Uterus (tissue), 3 donors: ENCODE measurements at regions not wholly inside any gene's neighbourhood (a gene's known extent, or its start where the extent isn't known, plus 50 kb on each side); places are given as distances from the start of the nearest gene placed in this dataset.
A peak's percentile ranks its signal among the peaks of the same experiment; 100 is the strongest.
"Not testable (repeated sequence)": the region's sequence is repeated elsewhere in the genome, so short reads cannot be mapped to it uniquely, and the experiment has no call there.

Experiments
- DNase-seq, 2 donors: peaks; one replicate each; pipeline ENCODE4 v3.0.0-alpha.2; 2019 to 2020
- H3K27ac ChIP-seq, 2 donors: fragments of 200-600 bp; sonication (generic); 1 replicate in 1 of 2; 2 replicates in 1 of 2; pipeline ENCODE4 v1.5.1; 2016 to 2018
- H3K27me3 ChIP-seq, 2 donors: fragments of 200-600 bp; sonication (generic); one replicate each; pipeline ENCODE4 v1.5.1; 2018 to 2019; ENCODE audit warnings: control low read depth in 1 of 2
- H3K36me3 ChIP-seq, 2 donors: fragments of 200-600 bp; sonication (generic); one replicate each; pipeline ENCODE4 v1.5.1; 2019; ENCODE audit warnings: control low read depth in 1 of 2
- H3K4me1 ChIP-seq, 2 donors: fragments of 200-600 bp; sonication (generic); one replicate each; pipeline ENCODE4 v1.5.1; 2018 to 2019; ENCODE audit warnings: control low read depth in 1 of 2
- H3K4me3 ChIP-seq, 2 donors: fragments of 200-600 bp; sonication (generic); 1 replicate in 1 of 2; 2 replicates in 1 of 2; pipeline ENCODE4 v1.5.1; 2018 to 2019; ENCODE audit warnings: mild to moderate bottlenecking in 1 of 2
- H3K9me3 ChIP-seq, 2 donors: fragments of 200-600 bp; sonication (generic); one replicate each; pipeline ENCODE4 v1.5.1; 2019; ENCODE audit warnings: control low read depth in 1 of 2
- POLR2A ChIP-seq, 2 donors: fragments of 450-650 bp; IDR thresholded peaks; one replicate each; pipeline ENCODE4 v1.6.1; 2016; ENCODE audit warnings: antibody characterized with exemption in 2 of 2, mild to moderate bottlenecking in 1 of 2, moderate library complexity in 1 of 2
- intact Hi-C: fragments of 100-400 bp; cut with DNase I; formaldehyde crosslinking; loops from one replicate; pipeline ENCODE4 v1.15.1; 2023; ENCODE audit warnings: low total_unique reads
- TF ChIP-seq, protein P1 (sequence below), 4 experiments: fragments of 200-600 bp in 2 of 4; fragments of 450-650 bp in 2 of 4; sonication (generic) in 2 of 4; IDR thresholded peaks; one replicate each; pipeline ENCODE4 v1.5.1; 2016 to 2019; ENCODE audit warnings: antibody characterized with exemption in 4 of 4, mild to moderate bottlenecking in 2 of 4, moderate library complexity in 1 of 4
- donor health status: DM: yes; HTN: yes; CAD: no.

DNA sequence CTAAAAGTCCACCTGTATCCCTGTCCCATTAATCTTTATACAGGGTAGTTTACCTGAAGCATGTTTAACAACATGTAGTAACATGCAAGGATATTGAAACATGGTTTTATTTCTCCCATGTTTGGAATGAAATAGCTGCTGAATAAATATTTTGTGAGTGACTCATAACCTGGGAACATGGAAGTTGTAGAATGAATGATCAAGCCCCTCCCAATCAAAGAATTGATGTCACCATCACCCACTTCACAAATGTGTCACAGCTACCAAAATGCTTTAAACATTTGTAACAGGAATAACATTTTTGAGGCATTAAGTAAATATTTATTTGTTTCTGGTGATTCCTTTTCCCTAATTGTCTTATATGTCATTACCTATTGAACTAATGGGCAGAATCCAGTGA lies 58.9 kb upstream of the TNFAIP3 start:
- H3K9me3 ChIP-seq: no peaks in the 10 kb centered on the region
- intact Hi-C loops: loop anchor here (10.0 kb wide), 1 partner anchor 57 kb away; the partner anchor contains the start of gene TNFAIP3
- H3K36me3 ChIP-seq: no peaks in the 10 kb centered on the region
- no peak overlapping the region for H3K4me3 ChIP-seq
- TF ChIP-seq, protein P1, sequence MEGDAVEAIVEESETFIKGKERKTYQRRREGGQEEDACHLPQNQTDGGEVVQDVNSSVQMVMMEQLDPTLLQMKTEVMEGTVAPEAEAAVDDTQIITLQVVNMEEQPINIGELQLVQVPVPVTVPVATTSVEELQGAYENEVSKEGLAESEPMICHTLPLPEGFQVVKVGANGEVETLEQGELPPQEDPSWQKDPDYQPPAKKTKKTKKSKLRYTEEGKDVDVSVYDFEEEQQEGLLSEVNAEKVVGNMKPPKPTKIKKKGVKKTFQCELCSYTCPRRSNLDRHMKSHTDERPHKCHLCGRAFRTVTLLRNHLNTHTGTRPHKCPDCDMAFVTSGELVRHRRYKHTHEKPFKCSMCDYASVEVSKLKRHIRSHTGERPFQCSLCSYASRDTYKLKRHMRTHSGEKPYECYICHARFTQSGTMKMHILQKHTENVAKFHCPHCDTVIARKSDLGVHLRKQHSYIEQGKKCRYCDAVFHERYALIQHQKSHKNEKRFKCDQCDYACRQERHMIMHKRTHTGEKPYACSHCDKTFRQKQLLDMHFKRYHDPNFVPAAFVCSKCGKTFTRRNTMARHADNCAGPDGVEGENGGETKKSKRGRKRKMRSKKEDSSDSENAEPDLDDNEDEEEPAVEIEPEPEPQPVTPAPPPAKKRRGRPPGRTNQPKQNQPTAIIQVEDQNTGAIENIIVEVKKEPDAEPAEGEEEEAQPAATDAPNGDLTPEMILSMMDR (IDR thresholded peaks at IDR 0.05): no peak
- TF ChIP-seq POLR2A (IDR thresholded peaks at IDR 0.05): no peak
- H3K27ac ChIP-seq: peak overlapping the region in 1 of 2 donors; percentile 24
- H3K27me3 ChIP-seq: no peaks in the 10 kb centered on the region
- peaks cover 0 to 17% of the 10 kb centered on the region in 2 donors for H3K4me1 ChIP-seq
- no peak for DNase-seq

GRCh38 chr6:137808836-137809315 lies 58.2 kb upstream of the TNFAIP3 start:
- intact Hi-C loops: loop anchor here (10.0 kb wide), 1 partner anchor 56 kb away; the partner anchor contains the start of gene TNFAIP3
- Histone ChIP-seq H3K36me3 (no peaks in the 10 kb centered on the region), H3K4me3 (no peak overlapping the region), H3K27ac (no peak overlapping the region), H3K4me1 (peaks cover 0 to 12% of the 10 kb centered on the region in 2 donors), H3K9me3 (no peaks in the 10 kb centered on the region), H3K27me3 (no peaks in the 10 kb centered on the region)
- no peak for TF ChIP-seq POLR2A (IDR thresholded peaks at IDR 0.05)
- TF ChIP-seq, protein P1 (IDR thresholded peaks at IDR 0.05): no peak
- no peak for DNase-seq

GRCh38 chr6:137809895-137810553 lies 57.0 kb upstream of the TNFAIP3 start:
- intact Hi-C loops: loop anchor here (10.0 kb wide), 1 partner anchor 55 kb away; the partner anchor contains the start of gene TNFAIP3

GRCh38 chr6:137810554-137811120 lies 56.4 kb upstream of the TNFAIP3 start:
- peak overlapping the region in 1 of 2 donors; percentile 13 for H3K27ac ChIP-seq
- TF ChIP-seq, protein P1 (IDR thresholded peaks at IDR 0.05): no peak
- TF ChIP-seq POLR2A (IDR thresholded peaks at IDR 0.05): no peak
- H3K4me3 ChIP-seq: no peak overlapping the region
- intact Hi-C loops: no loop called here
- no peak for DNase-seq
- H3K36me3 ChIP-seq: no peaks in the 10 kb centered on the region
- H3K4me1 ChIP-seq: peaks cover 0 to 2% of the 10 kb centered on the region in 2 donors
- H3K27me3 ChIP-seq: no peaks in the 10 kb centered on the region
- H3K9me3 ChIP-seq: no peaks in the 10 kb centered on the region

More at GRCh38 chr6:137809895-137810553, 57.0 kb upstream of the TNFAIP3 start:
- H3K4me1 ChIP-seq, H3K27ac ChIP-seq, H3K9me3 ChIP-seq, H3K4me3 ChIP-seq, DNase-seq, H3K36me3 ChIP-seq, H3K27me3 ChIP-seq: not testable (repeated sequence)

DNA sequence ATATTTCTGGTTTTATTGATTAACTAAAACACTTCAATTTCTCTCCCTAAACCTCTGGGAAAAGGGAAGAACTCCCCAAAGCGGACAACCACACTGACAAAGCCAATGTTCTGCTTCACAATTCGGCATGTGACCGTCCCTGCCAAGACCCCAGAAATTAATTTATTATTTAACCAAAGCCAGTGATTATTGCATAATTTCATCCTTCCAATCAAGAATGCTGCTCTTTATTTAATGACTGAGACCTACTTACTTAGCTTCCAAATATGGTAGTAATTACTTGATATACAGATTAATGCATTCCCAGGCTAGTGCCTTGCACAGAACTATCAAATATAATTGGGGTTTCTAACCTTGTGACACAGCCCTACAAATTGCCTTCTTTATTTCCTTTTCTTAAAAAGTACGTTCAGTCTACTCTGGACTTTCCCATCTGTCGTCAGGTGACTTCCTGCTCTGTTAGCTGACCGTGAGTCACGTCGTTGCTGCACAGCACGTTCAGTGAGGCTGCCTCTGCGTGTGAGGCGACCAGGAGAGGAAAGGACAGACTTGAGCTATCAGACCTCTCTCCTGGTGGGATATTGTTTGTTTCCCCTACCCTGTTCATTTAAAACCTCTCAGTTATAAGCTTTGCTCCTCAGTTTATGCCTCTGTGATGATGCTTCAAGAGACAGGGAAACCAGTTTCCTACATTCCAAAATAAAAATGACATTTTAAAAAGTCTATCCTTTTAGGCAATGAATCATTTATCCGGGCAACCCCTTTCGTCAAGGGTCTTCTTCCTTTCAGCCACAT lies 55.7 kb upstream of the TNFAIP3 start:
- no peak overlapping the region for H3K4me3 ChIP-seq
- peak; percentile 59 to 75 for DNase-seq
- intact Hi-C loops: no loop called here
- no peaks in the 10 kb centered on the region for H3K36me3 ChIP-seq
- H3K9me3 ChIP-seq: no peaks in the 10 kb centered on the region
- TF ChIP-seq, protein P1 (IDR thresholded peaks at IDR 0.05): no peak
- TF ChIP-seq POLR2A (IDR thresholded peaks at IDR 0.05): no peak
- no peaks in the 10 kb centered on the region for H3K27me3 ChIP-seq
- H3K27ac ChIP-seq: peak overlapping the region; percentile 1 to 13
- no peaks in the 10 kb centered on the region for H3K4me1 ChIP-seq
